C1 segment of cervical spinal cord (tissue), 14 donors: ENCODE measurements at regions not wholly inside any gene's neighbourhood (a gene's known extent, or its start where the extent isn't known, plus 50 kb on each side); places are given as distances from the start of the nearest gene placed in this dataset.
A peak's percentile ranks its signal among the peaks of the same experiment; 100 is the strongest.

Experiments
- DNase-seq, 14 donors: peaks; one replicate each; lab custom pipeline; 2025; lab: John Stamatoyannopoulos, UW

DNA sequence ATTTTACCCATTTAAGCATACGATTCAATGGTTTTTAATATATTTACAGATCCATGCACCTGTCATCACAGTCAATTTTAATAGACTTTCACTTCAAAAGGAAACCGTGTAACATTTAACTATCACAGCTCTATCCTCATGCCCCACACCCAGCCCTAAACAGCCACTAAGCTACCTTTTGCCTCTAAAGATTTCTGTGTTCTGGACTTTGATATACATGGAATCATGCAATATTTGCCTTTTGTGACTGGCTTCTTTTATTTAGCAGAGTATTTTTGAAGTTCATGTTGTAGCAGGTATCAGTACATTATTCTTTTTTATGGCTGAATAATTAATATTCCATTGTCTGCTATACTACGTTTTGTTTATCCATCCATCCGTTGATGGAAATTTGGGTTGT lies 50.3 kb upstream of the STX16 start:
- DNase-seq = no peak

GRCh38 chr20:58599966-58600365 lies 51.1 kb upstream of the STX16 start:
- DNase-seq = no peak

- peak in 1 of 14 donors; percentile 8 for DNase-seq
Measured at GRCh38 chr20:58598211-58599015, 52.7 kb upstream of the STX16 start.

GRCh38 chr20:58597249-58597891 lies 53.7 kb upstream of the STX16 start:
- no peak for DNase-seq

DNA sequence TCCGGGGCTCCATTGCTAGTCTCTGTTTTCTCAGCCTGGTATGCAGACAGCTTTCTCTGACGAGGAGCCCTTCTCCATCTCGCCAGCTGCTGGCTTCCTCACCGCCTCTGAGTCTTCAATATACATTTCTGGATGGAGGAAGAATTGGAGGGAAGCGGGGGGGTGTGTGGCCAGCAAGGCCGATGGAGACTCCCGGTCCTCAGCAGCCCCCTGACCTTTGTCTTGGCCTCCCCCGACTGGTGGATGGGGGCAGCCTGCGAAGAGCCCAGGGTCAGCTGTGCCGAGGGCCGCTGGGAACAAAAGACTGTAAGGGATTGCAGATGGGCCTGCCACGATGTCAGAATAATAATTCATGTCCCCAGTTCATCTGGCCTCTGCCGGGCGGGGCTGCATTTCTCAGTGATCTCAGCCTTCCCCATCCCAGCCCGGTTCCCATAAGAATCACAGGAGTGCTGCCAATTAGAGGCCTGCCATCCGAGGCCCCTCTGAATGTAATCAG lies 54.3 kb upstream of the STX16 start:
- peak in 1 of 14 donors; percentile 33 for DNase-seq

DNA sequence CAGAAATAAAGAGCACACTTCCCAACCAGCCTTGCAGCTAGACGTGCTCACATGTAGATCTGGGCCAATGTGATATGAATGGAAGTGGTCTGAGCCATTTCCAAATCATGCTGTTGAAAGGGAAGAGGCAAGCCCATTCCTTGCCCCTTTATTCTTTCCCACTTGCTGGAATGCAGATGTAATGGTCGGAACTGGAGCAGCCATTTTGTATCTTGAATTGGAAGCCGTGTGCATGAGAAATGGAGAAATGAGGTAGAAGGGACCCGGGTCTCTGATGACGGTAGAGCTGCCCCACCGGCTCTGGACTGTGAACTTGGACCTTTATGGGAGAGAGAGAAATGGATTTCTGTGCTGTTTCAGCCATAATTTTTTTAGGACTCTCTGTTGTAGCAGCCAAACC lies 54.8 kb upstream of the STX16 start:
- DNase-seq = no peak

DNA sequence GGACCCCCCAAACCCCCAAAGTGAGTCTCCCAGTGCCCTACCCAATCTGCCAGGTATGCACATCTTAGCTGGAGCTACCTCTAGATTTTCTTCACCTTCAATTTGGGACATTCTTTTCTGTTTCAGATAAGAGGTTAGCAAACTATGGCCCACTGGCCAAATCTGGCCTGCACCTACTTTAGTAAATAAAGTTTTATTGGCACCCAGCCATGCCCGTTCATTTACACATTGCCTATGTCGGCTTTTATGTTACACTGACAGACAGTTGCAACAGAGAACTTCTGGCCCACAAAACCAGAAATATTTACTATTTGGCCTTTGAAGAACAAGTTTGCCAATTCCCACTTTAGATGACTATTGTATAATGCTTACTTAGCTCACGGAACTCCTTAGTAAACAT lies 55.9 kb upstream of the STX16 start:
- DNase-seq = no peak

GRCh38 chr20:58593880-58594638 lies 57.0 kb upstream of the STX16 start:
- DNase-seq = peak in 1 of 14 donors; percentile 15

GRCh38 chr20:58592076-58592695 lies 58.9 kb upstream of the STX16 start:
- DNase-seq = no peak

GRCh38 chr20:58590679-58591473 lies 60.2 kb upstream of the STX16 start:
- no peak for DNase-seq

GRCh38 chr20:58587467-58587866 lies 63.6 kb upstream of the STX16 start:
- no peak for DNase-seq

GRCh38 chr20:58586565-58587093 lies 64.5 kb upstream of the STX16 start:
- DNase-seq = no peak

DNA sequence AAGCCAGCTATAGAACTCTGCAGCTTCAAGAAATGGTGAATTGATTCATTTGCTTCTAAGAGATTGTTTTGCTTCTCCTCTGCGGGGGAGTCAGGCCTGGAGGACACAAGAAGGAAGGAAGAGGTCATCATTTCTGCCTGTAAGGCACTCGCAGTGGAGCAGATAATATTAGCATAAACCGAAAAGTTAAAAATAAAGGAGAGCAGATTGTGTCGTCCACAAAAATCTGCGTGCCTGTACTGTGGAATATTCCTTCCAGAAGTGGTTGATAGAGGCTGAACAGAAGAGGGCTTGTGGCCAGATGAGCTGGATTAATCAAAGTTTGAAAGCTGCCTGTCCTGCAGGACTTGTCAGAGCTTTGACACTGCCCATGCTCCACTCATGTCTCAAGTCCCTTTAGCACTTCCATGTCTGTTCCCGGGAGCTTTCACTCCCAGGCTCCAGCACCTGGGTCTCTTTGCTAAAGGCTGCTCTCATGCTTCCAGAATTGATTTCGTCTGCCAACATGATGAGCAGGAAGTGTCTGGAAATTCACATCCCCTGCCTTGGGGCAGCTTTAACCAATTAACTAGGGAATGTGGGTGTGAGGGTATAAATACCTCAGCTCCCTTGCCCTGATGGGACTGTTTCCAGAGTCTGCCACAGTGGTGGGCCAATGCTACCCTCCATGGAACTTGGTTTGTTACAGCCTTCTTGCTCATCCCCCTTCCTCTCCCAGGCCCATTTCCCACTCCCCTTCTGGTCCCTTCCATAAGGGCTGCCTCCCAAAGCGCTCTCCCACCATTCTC lies 65.1 kb upstream of the STX16 start:
- no peak for DNase-seq

DNA sequence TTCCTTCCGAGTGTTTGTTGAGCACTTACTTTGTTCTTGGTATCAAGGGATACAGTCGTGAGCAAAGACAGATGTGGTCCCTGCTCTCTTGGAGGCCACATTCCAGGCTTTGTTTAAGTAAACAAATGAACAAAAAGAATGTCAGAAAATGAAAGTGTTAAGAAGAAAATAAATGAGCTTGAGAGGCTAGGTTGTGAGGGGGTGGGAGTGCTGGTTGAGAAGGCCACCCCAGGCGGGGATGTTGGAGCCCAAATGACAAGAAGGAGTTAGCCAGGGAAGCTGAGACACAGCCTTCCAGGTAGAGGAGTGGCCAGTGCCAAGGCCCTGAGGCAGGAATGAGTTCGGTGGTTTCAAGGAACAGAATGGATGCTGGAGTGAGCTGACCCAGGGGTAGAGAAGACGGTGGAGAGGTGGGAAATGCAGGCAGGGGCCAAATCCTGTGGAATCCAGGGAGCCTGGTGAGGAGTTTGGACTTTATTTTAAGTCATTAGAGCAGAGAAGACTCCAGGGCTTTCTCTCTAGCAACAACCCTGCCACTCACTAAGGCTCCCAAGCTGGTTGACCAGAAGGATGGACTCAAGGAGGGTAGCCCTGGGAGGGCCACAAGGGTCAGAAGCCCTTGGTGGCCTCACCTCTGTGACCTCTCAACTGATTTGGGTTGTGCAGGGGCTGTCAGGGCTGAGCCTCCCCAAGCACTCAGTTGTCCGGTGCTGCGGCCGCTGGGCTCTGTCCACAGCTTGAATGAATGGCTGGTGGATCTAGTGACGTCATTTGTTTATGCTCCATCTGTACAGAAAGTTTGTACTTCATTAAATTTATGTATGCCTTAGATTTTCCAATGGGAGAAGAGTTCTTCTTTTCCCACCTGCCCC lies 66.0 kb upstream of the STX16 start:
- no peak for DNase-seq

DNA sequence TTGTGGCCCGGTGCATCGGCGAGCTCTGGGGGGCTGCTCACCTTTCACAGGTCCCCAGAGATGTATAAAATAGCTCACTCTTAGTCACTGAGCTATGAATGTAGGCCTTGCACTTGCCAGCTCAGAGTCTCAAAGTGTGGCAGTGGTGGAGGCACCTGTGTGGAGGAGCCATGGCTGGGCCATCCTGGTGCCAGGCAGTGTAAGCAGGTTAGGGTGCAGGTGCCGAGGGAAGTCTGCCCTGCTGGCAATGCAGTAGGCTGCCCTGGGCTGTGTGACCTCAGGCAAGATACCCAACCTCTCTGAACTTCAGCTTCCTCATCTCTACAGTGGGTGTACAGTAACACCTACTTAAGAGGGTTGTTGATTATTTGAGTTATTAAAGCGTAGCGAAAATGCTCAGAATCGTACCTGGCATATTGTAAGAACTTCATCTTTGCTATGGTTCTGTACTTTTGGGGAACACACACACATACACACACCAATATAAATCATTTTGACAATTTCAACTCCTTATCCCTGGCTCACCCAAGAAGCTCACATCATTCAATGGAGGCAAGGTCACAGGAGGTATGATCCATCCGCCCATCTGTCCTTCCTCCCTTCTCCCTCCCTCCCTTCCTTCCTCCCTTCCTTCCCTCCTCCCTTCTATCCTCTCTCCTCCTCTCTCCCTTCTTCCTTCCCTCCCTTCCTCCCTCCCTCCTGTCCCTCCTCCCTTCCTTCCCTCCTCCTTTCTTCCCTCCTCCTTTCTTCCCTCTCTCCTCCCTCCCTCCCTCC lies 66.8 kb upstream of the STX16 start:
- DNase-seq = no peak

- DNase-seq = no peak
Measured at GRCh38 chr20:58583586-58583985, 67.5 kb upstream of the STX16 start.

GRCh38 chr20:58583176-58583575 lies 67.9 kb upstream of the STX16 start:
- DNase-seq = no peak

- DNase-seq = no peak
Measured at GRCh38 chr20:58580474-58580835, 65.3 kb upstream of the APCDD1L start.
